GM23248 (cell line): ENCODE measurements at regions not wholly inside any gene's neighbourhood (a gene's known extent, or its start where the extent isn't known, plus 50 kb on each side); places are given as distances from the start of the nearest gene placed in this dataset.

Experiments
- EZH2 ChIP-seq: fragments of 200-600 bp; sonication (generic); IDR thresholded peaks from 2 replicates; pipeline ENCODE4 v1.6.1; 2018; ENCODE audit warnings: antibody characterized with exemption, mild to moderate bottlenecking; ENCODE audit not compliant: insufficient read depth, poor library complexity, severe bottlenecking
- EZH2phosphoT487 ChIP-seq: fragments of 200-600 bp; sonication (generic); IDR thresholded peaks from 2 replicates; pipeline ENCODE4 v1.6.1; 2018; ENCODE audit warnings: antibody characterized with exemption, moderate library complexity, mild to moderate bottlenecking, low read depth; ENCODE audit not compliant: insufficient read depth

- TF ChIP-seq EZH2 = no peak
- TF ChIP-seq EZH2phosphoT487 = no peak
These were observed 305.6 kb downstream of the RPS24 start for GRCh38 chr10:78339251-78339650.
